IMR-90 (cell line): ENCODE measurements at regions not wholly inside any gene's neighbourhood (a gene's known extent, or its start where the extent isn't known, plus 50 kb on each side); places are given as distances from the start of the nearest gene placed in this dataset.

Experiments used
- ATAC-seq: fragments of 200-7000 bp; cut with Tn5 transposase; 2 replicates; pipeline ENCODE4 v1.9.1; 2020; ENCODE audit warnings: low read depth, mild to moderate bottlenecking, moderate library complexity
- BruUV-seq: library from RNA; stranded (reverse); fragments of 400-500 nt; replicated peaks from 2 replicates; lab custom pipeline; 2021; lab: Mats Ljungman, UMichigan
- CTCF ChIA-PET: fragments of 300-600 bp; formaldehyde crosslinking; extraction: SDS; loops from one replicate; lab custom pipeline; 2021; ENCODE audit warnings: antibody characterized with exemption; lab: Yijun Ruan, JAX
- POLR2A ChIA-PET: fragments of 300-600 bp; sonication (Branson Sonifier 250); formaldehyde crosslinking; loops from one replicate; lab custom pipeline; 2022; ENCODE audit warnings: antibody characterized with exemption; ENCODE audit not compliant: unreplicated experiment; lab: Charles Lee
- DNase-seq: peaks from one replicate; pipeline ENCODE4 v3.0.0; 2013
- H2AFZ ChIP-seq: replicated peaks from 2 replicates; pipeline ENCODE3; 2013; ENCODE audit warnings: low read length, mild to moderate bottlenecking; ENCODE audit not compliant: poor library complexity
- H2AK5ac ChIP-seq: 2 replicates; pipeline ENCODE4 v1.6.1; 2013; ENCODE audit warnings: low read depth, low read length, inconsistent platforms
- H2AK9ac ChIP-seq: replicated peaks from 2 replicates; pipeline ENCODE3; 2013; ENCODE audit warnings: mild to moderate bottlenecking, low read depth, low read length, moderate library complexity; ENCODE audit not compliant: poor library complexity
- H2BK120ac ChIP-seq: 2 replicates; pipeline ENCODE4 v1.6.1; 2013; ENCODE audit warnings: low read depth, low read length, inconsistent platforms
- H2BK15ac ChIP-seq: 3 replicates; pipeline ENCODE4 v1.6.1; 2013; ENCODE audit warnings: low read depth, low read length, inconsistent platforms
- H2BK20ac ChIP-seq: 2 replicates; pipeline ENCODE4 v1.6.1; 2013; ENCODE audit warnings: low read depth, mild to moderate bottlenecking, inconsistent platforms, low read length, moderate library complexity
- H2BK5ac ChIP-seq: 2 replicates; pipeline ENCODE4 v1.6.1; 2013; ENCODE audit warnings: mild to moderate bottlenecking, low read depth, low read length, inconsistent platforms; ENCODE audit not compliant: poor library complexity, severe bottlenecking
- H3K14ac ChIP-seq: replicated peaks from 2 replicates; pipeline ENCODE4 v1.6.1; 2013; ENCODE audit warnings: low read depth, low read length, inconsistent platforms
- H3K18ac ChIP-seq: 2 replicates; pipeline ENCODE4 v1.6.1; 2013; ENCODE audit warnings: low read depth, low read length, control low read depth
- H3K23ac ChIP-seq: 2 replicates; pipeline ENCODE4 v1.6.1; 2013; ENCODE audit warnings: low read depth, low read length, inconsistent platforms
- H3K27ac ChIP-seq: 2 replicates; pipeline ENCODE4 v1.5.1; 2013; ENCODE audit warnings: mild to moderate bottlenecking, control low read depth, low read length; ENCODE audit not compliant: insufficient read depth
- H3K27me3 ChIP-seq: 2 replicates; pipeline ENCODE4 v1.6.1; 2013; ENCODE audit warnings: low read length; ENCODE audit not compliant: control insufficient read depth, insufficient read depth
- H3K36me3 ChIP-seq: 2 replicates; pipeline ENCODE4 v1.6.1; 2013; ENCODE audit warnings: low read length, mixed read lengths; ENCODE audit not compliant: control insufficient read depth, insufficient read depth
- H3K4ac ChIP-seq: 2 replicates; pipeline ENCODE4 v1.6.1; 2013; ENCODE audit warnings: low read depth, low read length, inconsistent platforms
- H3K4me1 ChIP-seq: 2 replicates; pipeline ENCODE4 v1.6.1; 2013; ENCODE audit warnings: low read length, mixed read lengths; ENCODE audit not compliant: control insufficient read depth, insufficient read depth
- H3K4me2 ChIP-seq: 2 replicates; pipeline ENCODE4 v1.6.1; 2013; ENCODE audit warnings: low read depth, mild to moderate bottlenecking, control low read depth, low read length, moderate library complexity
- H3K4me3 ChIP-seq: 2 replicates; pipeline ENCODE4 v1.5.1; 2013; ENCODE audit warnings: low read depth, mild to moderate bottlenecking, control low read depth, low read length, moderate library complexity; ENCODE audit not compliant: insufficient read depth
- H3K56ac ChIP-seq: 2 replicates; pipeline ENCODE4 v1.6.1; 2013; ENCODE audit warnings: low read length, inconsistent platforms; ENCODE audit not compliant: insufficient read depth; ENCODE audit errors: extremely low read depth
- H3K79me1 ChIP-seq, 2 experiments: 2 replicates each; pipeline ENCODE4 v1.6.1; 2013; ENCODE audit warnings: low read length in 2 of 2, inconsistent platforms in 1 of 2, low read depth in 1 of 2
- H3K9ac ChIP-seq: 2 replicates; pipeline ENCODE4 v1.6.1; 2013; ENCODE audit warnings: low read depth, low read length, control low read depth
- H3K9me1 ChIP-seq: 2 replicates; pipeline ENCODE4 v1.6.1; 2013; ENCODE audit warnings: low read length, inconsistent platforms; ENCODE audit not compliant: insufficient read depth
- H3K9me3 ChIP-seq: 2 replicates; pipeline ENCODE4 v1.6.1; 2013; ENCODE audit warnings: low read length; ENCODE audit not compliant: control insufficient read depth, insufficient read depth
- H4K20me1 ChIP-seq: 2 replicates; pipeline ENCODE4 v1.6.1; 2013; ENCODE audit warnings: low read length, inconsistent platforms; ENCODE audit not compliant: insufficient read depth
- H4K5ac ChIP-seq: 2 replicates; pipeline ENCODE4 v1.6.1; 2013; ENCODE audit warnings: mild to moderate bottlenecking, low read depth, low read length, control low read depth
- H4K8ac ChIP-seq, 2 experiments: 2 replicates each; pipeline ENCODE4 v1.6.1; 2013; ENCODE audit warnings: low read depth in 2 of 2, low read length in 2 of 2, control low read depth in 1 of 2, inconsistent platforms in 1 of 2
- H4K91ac ChIP-seq: 2 replicates; pipeline ENCODE4 v1.6.1; 2013; ENCODE audit warnings: low read depth, low read length, inconsistent platforms; ENCODE audit not compliant: insufficient read depth
- BHLHE40 ChIP-seq: fragments of 150-350 bp; IDR thresholded peaks from 2 replicates; pipeline ENCODE4 v1.6.1; 2016; ENCODE audit warnings: mild to moderate bottlenecking, low read depth, low read length
- CEBPB ChIP-seq: IDR thresholded peaks from 2 replicates; pipeline ENCODE4 v1.6.1; 2012; ENCODE audit warnings: low read depth, low read length, improper control_type of control experiment
- CHD1 ChIP-seq: IDR thresholded peaks from 2 replicates; pipeline ENCODE4 v1.6.1; 2012; ENCODE audit warnings: low read depth, low read length, improper control_type of control experiment
- FOS ChIP-seq: fragments of 150-350 bp; IDR thresholded peaks from 2 replicates; pipeline ENCODE4 v1.6.1; 2016; ENCODE audit warnings: low read depth, low read length
- MAFK ChIP-seq: IDR thresholded peaks from 2 replicates; pipeline ENCODE4 v1.6.1; 2012; ENCODE audit warnings: low read depth, low read length, improper control_type of control experiment
- MAZ ChIP-seq: IDR thresholded peaks from 2 replicates; pipeline ENCODE4 v1.6.1; 2012; ENCODE audit warnings: low read depth, mild to moderate bottlenecking, low read length, improper control_type of control experiment, moderate library complexity, borderline replicate concordance
- NFE2L2 ChIP-seq: fragments of 150-350 bp; IDR thresholded peaks from 2 replicates; pipeline ENCODE4 v1.6.1; 2016; ENCODE audit warnings: low read depth, mild to moderate bottlenecking, low read length
- POLR2A ChIP-seq: IDR thresholded peaks from 2 replicates; pipeline ENCODE4 v1.6.1; 2012; ENCODE audit warnings: mild to moderate bottlenecking, low read depth, low read length
- RAD21 ChIP-seq: IDR thresholded peaks from 2 replicates; pipeline ENCODE4 v1.6.1; 2012; ENCODE audit warnings: low read length, improper control_type of control experiment
- RCOR1 ChIP-seq: IDR thresholded peaks from 2 replicates; pipeline ENCODE4 v1.6.1; 2012; ENCODE audit warnings: mild to moderate bottlenecking, low read length, improper control_type of control experiment; ENCODE audit not compliant: insufficient replicate concordance
- RFX5 ChIP-seq: IDR thresholded peaks from 2 replicates; pipeline ENCODE4 v1.8.0; 2012; ENCODE audit warnings: low read depth, mild to moderate bottlenecking, low read length, moderate library complexity
- WGBS, 2 experiments: methylation state at CpG; one replicate each; pipeline versions ENCODE4 v1.1.5 to v1.1.7; 2013; ENCODE audit warnings: missing lambda C conversion rate in 2 of 2; ENCODE audit not compliant: insufficient read length in 1 of 2; ENCODE audit errors: extremely low coverage in 2 of 2; 5-methylcytosine and 5-hydroxymethylcytosine counted together
- dilution Hi-C: fragments of 300-500 bp; cut with HindIII; formaldehyde crosslinking; loops from one replicate; pipeline ENCODE4 v1.14.3; 2018; ENCODE audit warnings: low sequenced_read_pairs; ENCODE audit not compliant: unreplicated experiment
- in situ Hi-C: fragments of 300-500 bp; cut with MboI; formaldehyde crosslinking; loops from 3 replicates; pipeline ENCODE4 v1.14.3; 2019; ENCODE audit warnings: low sequenced_read_pairs, inconsistent platforms, mixed read lengths
- intact Hi-C: fragments of 100-400 bp; cut with micrococcal nuclease; formaldehyde crosslinking; loops from 2 replicates; pipeline ENCODE4 v1.10.0; 2022
- TF ChIP-seq, protein P1 (sequence below): fragments of 150-350 bp; IDR thresholded peaks from 2 replicates; pipeline ENCODE4 v1.6.1; 2016; ENCODE audit warnings: low read depth, mild to moderate bottlenecking, low read length, moderate library complexity, borderline replicate concordance
- TF ChIP-seq, protein P2 (sequence below): conservative IDR thresholded peaks from 2 replicates; pipeline ENCODE4 v1.5.1; 2012; ENCODE audit warnings: mild to moderate bottlenecking, low read depth, low read length, improper control_type of control experiment

DNA sequence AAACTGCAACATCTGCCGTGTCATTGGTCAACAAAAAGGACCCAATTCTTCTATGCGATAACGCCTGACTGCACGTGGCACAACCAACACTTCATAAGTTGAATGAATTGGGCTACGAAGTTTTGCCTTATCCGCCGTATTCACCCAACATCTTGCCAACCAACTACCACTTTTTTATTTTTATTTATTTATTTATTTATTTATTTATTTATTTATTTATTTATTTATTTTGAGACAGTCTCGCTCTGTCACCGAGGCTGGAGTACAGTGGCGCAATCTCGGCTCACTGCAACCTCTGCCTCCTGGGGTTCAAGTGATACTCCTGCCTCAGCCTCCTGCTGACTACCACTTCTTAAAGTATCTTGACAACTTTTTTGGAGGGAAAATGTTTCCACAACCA, 127.4 kb downstream of the RASSF9 start:
- Histone ChIP-seq H3K4me2 (no peak overlapping the region), H3K27ac (no peak overlapping the region), H4K91ac (no peak overlapping the region), H3K4me3 (no peak overlapping the region), H4K20me1 (no peaks in the 10 kb centered on the region), H3K14ac (no peak overlapping the region), H4K8ac (no peak overlapping the region), H2BK15ac (no peak overlapping the region), H2BK20ac (no peak overlapping the region), H3K4me1 (no peaks in the 10 kb centered on the region), H3K9ac (no peak overlapping the region), H3K27me3 (no peaks in the 10 kb centered on the region), H4K5ac (no peak overlapping the region), H3K23ac (no peak overlapping the region), H3K79me1 (no peaks in the 10 kb centered on the region), H2BK120ac (no peak overlapping the region), H3K9me1 (no peaks in the 10 kb centered on the region), H2AK9ac (no peak overlapping the region), H2AK5ac (no peak overlapping the region), H3K9me3 (no peaks in the 10 kb centered on the region), H3K36me3 (no peaks in the 10 kb centered on the region), H3K4ac (no peak overlapping the region), H2AFZ (no peak overlapping the region), H3K56ac (no peak overlapping the region), H2BK5ac (no peak overlapping the region), H3K18ac (no peak overlapping the region)
- BruUV-seq: no TSS peak
- no peak for TF ChIP-seq MAZ
- TF ChIP-seq, protein P1, sequence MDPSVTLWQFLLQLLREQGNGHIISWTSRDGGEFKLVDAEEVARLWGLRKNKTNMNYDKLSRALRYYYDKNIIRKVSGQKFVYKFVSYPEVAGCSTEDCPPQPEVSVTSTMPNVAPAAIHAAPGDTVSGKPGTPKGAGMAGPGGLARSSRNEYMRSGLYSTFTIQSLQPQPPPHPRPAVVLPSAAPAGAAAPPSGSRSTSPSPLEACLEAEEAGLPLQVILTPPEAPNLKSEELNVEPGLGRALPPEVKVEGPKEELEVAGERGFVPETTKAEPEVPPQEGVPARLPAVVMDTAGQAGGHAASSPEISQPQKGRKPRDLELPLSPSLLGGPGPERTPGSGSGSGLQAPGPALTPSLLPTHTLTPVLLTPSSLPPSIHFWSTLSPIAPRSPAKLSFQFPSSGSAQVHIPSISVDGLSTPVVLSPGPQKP: no peak
- TF ChIP-seq POLR2A: no peak
- no peak for TF ChIP-seq RCOR1
- no peak for TF ChIP-seq FOS
- TF ChIP-seq, protein P2, sequence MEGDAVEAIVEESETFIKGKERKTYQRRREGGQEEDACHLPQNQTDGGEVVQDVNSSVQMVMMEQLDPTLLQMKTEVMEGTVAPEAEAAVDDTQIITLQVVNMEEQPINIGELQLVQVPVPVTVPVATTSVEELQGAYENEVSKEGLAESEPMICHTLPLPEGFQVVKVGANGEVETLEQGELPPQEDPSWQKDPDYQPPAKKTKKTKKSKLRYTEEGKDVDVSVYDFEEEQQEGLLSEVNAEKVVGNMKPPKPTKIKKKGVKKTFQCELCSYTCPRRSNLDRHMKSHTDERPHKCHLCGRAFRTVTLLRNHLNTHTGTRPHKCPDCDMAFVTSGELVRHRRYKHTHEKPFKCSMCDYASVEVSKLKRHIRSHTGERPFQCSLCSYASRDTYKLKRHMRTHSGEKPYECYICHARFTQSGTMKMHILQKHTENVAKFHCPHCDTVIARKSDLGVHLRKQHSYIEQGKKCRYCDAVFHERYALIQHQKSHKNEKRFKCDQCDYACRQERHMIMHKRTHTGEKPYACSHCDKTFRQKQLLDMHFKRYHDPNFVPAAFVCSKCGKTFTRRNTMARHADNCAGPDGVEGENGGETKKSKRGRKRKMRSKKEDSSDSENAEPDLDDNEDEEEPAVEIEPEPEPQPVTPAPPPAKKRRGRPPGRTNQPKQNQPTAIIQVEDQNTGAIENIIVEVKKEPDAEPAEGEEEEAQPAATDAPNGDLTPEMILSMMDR: no peak
- no peak for TF ChIP-seq CHD1
- TF ChIP-seq BHLHE40: no peak
- no peak for TF ChIP-seq MAFK
- TF ChIP-seq RAD21: no peak
- TF ChIP-seq RFX5: no peak
- TF ChIP-seq NFE2L2: no peak
- no peak for TF ChIP-seq CEBPB
- DNase-seq: no peak
- intact Hi-C loops: no loop called here
- POLR2A ChIA-PET: no interaction called here
- WGBS, 2 experiments: 80% methylated on average over 1 of the region's 11 CpGs; no CpG with 5 or more reads in 1 of the 2 experiments
- ATAC-seq: no peak
- in situ Hi-C loops: no loop called here
- dilution Hi-C loops: no loop called here
- CTCF ChIA-PET: no interaction called here
